Stimulated activated CD4-positive, alpha-beta T cell treated with anti-CD3 and anti-CD28 coated beads, Interleukin-2, amount 100 ng/mL, for 4 hours (primary cell): ENCODE measurements at regions not wholly inside any gene's neighbourhood (a gene's known extent, or its start where the extent isn't known, plus 50 kb on each side); places are given as distances from the start of the nearest gene placed in this dataset.
"Not testable (repeated sequence)": the region's sequence is repeated elsewhere in the genome, so short reads cannot be mapped to it uniquely, and the experiment has no call there.

Experiments used
- DNase-seq: peaks from one replicate; pipeline ENCODE4 v3.0.0-alpha.2; 2020; ENCODE audit warnings: low read depth

DNA sequence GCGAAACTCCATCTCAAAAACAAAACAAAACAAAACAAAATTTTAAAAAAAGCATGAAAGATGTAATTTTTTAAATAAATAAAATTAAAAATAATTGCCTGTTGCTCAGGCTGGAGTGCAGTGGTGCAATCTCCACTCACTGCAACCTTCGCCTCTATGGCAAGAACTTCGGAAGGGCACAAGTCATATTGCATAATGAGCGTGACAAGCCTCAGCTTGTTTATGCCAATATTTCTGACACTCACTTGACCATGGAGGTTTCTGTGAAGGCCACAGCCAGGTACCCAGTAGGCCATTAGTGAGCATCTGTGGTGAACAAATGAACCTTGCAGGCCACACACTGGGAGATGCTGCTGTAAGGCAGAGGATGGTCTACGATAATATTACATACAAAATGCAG is 106.1 kb upstream of the KMT2C start:
- DNase-seq, result no peak

DNA sequence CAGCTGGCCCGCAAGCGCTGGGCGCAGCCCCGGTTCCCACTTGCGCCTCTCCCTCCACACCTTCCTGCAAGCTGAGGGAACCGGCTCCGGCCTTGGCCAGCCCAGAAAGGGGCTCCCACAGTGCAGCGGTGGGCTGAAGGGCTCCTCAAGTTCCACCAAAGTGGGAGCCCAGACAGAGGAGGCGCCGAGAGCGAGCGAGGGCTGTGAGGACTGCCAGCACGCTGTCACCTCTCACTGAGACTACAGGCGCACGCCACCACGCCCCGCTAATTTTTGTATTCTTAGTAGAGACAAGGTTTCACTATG is 103.3 kb upstream of the KMT2C start:
- not testable (repeated sequence) for DNase-seq

- not testable (repeated sequence) for DNase-seq
Measured at GRCh38 chr7:152538346-152539189, 102.8 kb upstream of the KMT2C start.

GRCh38 chr7:152537639-152538038 is 101.8 kb upstream of the KMT2C start:
- no peak for DNase-seq

- no peak for DNase-seq
Measured at GRCh38 chr7:152528612-152529011, 92.8 kb upstream of the KMT2C start.

DNA sequence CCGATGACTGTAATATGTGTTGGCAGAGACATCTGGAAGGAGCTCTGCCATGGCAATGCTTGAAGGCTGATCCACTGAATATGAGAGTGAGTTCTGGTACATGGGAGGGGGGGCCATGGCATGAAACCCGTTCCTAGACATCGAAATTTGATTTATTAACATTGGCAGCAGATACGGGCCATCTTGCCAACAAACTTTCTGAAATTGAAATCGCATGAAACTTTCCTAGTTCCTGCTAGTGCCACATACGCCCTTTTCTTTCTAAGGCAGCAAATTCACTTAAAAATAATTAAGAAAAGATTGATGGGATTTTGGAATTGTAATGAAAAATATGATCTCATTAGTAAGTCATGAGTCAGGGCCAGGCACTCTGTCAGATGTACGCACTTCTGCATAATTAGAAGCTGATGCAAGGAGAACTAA is 91.8 kb upstream of the KMT2C start:
- no peak for DNase-seq

- no peak for DNase-seq
Measured at GRCh38 chr7:152523916-152524315, 88.1 kb upstream of the KMT2C start.

DNA sequence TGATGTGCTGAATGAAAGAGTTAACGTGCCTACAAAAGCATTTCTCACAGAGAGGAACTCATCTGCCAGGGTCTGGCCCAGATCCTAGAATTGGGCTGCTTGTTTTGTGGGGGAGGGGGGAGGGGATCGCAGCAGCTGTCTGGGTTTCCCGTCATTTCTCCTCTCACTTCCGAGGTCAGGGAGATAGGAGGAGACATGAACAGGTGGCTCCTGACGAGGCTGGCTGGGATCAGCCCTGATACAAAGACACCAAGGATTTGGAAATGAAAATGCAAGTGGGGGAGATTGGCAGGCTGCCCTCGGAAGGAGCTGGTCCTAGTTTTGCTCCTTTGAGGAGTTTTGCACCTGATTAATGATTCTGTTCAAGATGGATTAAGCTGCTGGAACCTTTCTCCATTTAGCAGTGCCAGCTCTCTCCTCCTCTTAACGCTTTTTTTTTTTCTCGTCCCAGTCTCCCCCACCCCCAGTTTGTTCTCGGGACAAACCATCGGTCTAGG is 86.8 kb upstream of the KMT2C start:
- no peak for DNase-seq

- DNase-seq, result no peak
Measured at GRCh38 chr7:152521420-152522337, 85.9 kb upstream of the KMT2C start.

DNA sequence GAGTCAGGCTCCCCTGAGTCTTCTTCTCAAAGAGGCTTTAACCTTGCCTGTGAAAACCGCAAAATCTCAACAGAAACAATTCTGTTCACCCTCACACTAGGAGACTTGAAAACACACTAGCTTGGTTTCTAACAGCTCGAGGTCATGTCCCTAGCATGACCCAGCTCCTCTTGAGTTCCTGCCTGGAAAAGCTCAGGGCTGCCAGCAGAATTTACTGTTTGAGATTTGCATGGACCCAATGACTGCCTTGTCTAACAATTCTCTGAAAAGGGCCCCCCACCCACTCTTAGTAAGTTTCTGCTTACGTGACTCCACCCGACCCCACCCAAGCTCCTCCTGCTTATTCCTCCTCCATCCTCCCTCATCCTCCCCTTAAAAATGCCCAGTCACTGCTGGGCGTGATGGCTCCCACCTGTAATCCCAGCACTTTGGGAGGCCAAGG is 85.1 kb upstream of the KMT2C start:
- DNase-seq, result no peak

DNA sequence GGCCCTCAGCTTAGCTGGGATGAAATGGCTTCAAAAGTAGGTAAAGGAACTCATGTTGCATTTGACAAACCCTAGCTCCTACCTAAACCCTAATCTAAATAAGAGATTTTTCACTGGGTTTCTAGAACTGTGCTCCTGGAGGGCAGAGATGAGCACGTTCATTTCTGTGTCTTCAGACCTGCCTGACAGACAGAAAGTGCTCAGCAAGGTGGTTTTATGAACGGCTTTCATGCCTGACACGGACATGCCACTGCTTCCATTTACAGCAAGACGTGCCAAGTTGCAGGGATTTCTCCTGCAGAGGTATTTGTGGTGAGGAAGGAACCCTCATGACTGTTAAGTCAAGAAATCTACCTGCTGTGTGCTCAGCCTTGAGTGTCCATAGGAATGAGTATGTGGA is 83.5 kb upstream of the KMT2C start:
- no peak for DNase-seq

- no peak for DNase-seq
Measured at GRCh38 chr7:152516216-152516615, 80.4 kb upstream of the KMT2C start.

DNA sequence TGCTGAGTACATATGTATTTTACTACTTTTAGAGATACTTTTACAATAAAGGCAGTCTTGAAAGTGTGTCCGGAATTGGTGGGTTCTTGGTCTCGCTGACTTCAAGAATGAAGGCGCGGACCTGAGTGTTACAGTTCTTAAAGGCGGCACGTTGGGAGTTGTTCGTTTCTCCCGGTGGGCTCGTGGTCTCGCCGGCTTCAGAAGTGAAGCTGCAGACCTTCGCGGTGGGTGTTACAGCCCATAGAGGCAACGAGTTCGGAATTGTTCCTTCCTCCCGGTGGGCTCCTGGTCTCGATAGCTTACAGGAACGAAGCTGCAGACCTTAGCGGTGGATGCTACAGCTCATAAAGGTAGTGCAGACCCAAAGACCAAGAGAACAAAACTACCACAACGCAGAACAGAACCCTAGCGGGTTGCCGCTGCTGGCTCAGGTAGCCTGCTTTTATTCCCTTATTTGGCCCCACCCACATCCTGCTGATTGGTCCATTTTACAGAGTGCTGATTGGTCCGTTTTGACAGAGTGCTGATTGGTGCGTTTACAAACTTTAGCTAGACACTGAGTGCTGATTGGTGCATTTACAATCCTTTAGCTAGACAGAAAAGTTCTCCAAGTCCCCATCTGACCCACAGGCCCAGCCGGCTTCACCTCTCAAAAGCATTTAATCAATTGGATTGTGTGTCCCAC is 79.6 kb upstream of the KMT2C start:
- not testable (repeated sequence) for DNase-seq

DNA sequence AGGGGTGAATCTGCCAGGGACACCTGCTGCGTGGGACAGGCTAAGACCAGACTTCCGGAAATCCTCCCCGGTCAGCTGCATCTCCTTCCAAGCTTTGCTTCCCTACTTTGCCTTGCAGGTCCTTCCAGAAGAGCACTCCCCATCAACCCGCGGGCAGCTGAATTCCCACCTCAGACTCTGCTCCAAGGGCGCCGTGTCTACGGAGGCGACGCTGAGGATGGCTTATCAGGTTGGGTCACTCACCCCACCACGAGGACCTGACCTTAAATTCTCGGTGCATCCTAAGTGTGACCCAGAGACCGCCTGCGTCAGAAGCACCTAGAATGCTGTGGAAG is 78.9 kb upstream of the KMT2C start:
- DNase-seq, result no peak

- no peak for DNase-seq
Measured at GRCh38 chr7:152513861-152514770, 78.3 kb upstream of the KMT2C start.

- DNase-seq, result peak; percentile 22
Measured at GRCh38 chr7:152512706-152513105, 76.9 kb upstream of the KMT2C start.

GRCh38 chr7:152511736-152512135 is 75.9 kb upstream of the KMT2C start:
- no peak for DNase-seq

DNA sequence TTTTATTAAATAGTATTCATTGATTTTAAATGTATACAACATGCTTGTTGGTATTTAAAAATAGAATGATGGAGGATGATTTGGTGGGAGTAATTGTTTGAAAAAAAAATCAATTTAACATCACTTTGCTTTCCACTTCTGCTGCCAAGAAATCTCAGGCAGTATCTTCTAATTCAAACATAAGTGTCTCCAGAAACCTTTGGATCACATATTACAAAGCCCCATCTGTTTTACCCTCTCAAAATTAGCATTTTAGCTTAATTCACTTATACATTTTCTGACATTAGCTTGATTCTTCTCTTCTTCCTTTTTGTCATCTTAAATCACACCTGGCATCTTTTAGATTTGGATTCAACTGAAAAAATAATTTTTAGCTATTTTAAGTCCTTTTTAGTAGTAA is 72.9 kb upstream of the KMT2C start:
- no peak for DNase-seq

DNA sequence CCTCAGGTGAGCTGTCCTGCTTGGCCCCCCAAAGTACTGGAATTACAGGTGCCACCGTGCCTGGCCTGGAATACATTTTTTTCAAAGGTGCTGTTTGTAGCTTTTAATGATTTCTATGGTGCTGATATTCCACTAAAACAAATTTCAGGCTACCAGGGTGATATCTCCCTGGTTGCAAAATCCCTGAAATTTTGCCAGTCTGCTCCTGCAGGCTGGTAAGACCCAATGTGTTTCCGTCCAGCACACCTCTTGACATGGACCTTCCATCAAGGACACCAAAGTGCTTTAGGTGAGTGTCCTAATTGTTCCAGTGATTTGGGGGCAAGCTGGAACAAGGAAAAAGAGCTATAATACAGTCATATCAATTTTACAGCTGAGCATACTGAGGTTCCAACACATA is 69.8 kb upstream of the KMT2C start:
- DNase-seq, result no peak

- no peak for DNase-seq
Measured at GRCh38 chr7:152504816-152505215, 69.0 kb upstream of the KMT2C start.

GRCh38 chr7:152504367-152504766 is 68.6 kb upstream of the KMT2C start:
- DNase-seq, result no peak
